Stimulated activated naive CD8-positive, alpha-beta T cell treated with anti-CD3 and anti-CD28 coated beads, Interleukin-15, Interleukin-2, amounts not matched to agents 100 ng/mL and 50 ng/mL, for 24 hours (primary cell): ENCODE measurements at regions not wholly inside any gene's neighbourhood (a gene's known extent, or its start where the extent isn't known, plus 50 kb on each side); places are given as distances from the start of the nearest gene placed in this dataset.
"Not testable (repeated sequence)": the region's sequence is repeated elsewhere in the genome, so short reads cannot be mapped to it uniquely, and the experiment has no call there.

Experiments
- H3K27ac Mint-ChIP-seq: one replicate; pipeline ENCODE4 v1.8.0; 2021; ENCODE audit warnings: mild to moderate bottlenecking, mixed read lengths
- H3K27me3 Mint-ChIP-seq: one replicate; pipeline ENCODE4 v1.8.0; 2021; ENCODE audit warnings: mixed read lengths
- H3K36me3 Mint-ChIP-seq: one replicate; pipeline ENCODE4 v1.8.0; 2021; ENCODE audit warnings: low read depth, mixed read lengths
- H3K4me1 Mint-ChIP-seq: one replicate; pipeline ENCODE4 v1.8.0; 2021; ENCODE audit warnings: low read depth, mixed read lengths
- H3K4me3 Mint-ChIP-seq: one replicate; pipeline ENCODE4 v1.8.0; 2021; ENCODE audit warnings: mild to moderate bottlenecking, mixed read lengths
- H3K9me3 Mint-ChIP-seq: one replicate; pipeline ENCODE4 v1.8.0; 2021; ENCODE audit warnings: mixed read lengths

- peaks cover 6% of the 10 kb centered on the region for H3K27me3 Mint-ChIP-seq
- H3K4me3 Mint-ChIP-seq: no peak overlapping the region
- H3K4me1 Mint-ChIP-seq: peaks cover 59% of the 10 kb centered on the region
- no peaks in the 10 kb centered on the region for H3K9me3 Mint-ChIP-seq
- peak overlapping the region; percentile 81 for H3K27ac Mint-ChIP-seq
- no peaks in the 10 kb centered on the region for H3K36me3 Mint-ChIP-seq
Measured at GRCh38 chr21:39003982-39004633, 179.1 kb downstream of the PSMG1 start.

- Mint-ChIP-seq H3K4me1 (peaks cover 64% of the 10 kb centered on the region), H3K27me3 (peaks cover 15% of the 10 kb centered on the region), H3K9me3 (no peaks in the 10 kb centered on the region), H3K27ac (peak overlapping the region; percentile 39), H3K36me3 (no peaks in the 10 kb centered on the region), H3K4me3 (no peak overlapping the region)
Measured at GRCh38 chr21:39001341-39001740, 181.9 kb downstream of the PSMG1 start.

GRCh38 chr21:39000496-39000895, 182.8 kb downstream of the PSMG1 start:
- H3K9me3 Mint-ChIP-seq: no peaks in the 10 kb centered on the region
- no peak overlapping the region for H3K4me3 Mint-ChIP-seq
- H3K36me3 Mint-ChIP-seq: no peaks in the 10 kb centered on the region
- H3K27me3 Mint-ChIP-seq: peaks cover 15% of the 10 kb centered on the region
- peaks cover 58% of the 10 kb centered on the region for H3K4me1 Mint-ChIP-seq
- peak overlapping the region; percentile 46 for H3K27ac Mint-ChIP-seq

- peaks cover 15% of the 10 kb centered on the region for H3K27me3 Mint-ChIP-seq
- H3K4me3 Mint-ChIP-seq: no peak overlapping the region
Measured at GRCh38 chr21:38999161-38999560, 184.1 kb downstream of the PSMG1 start.

DNA sequence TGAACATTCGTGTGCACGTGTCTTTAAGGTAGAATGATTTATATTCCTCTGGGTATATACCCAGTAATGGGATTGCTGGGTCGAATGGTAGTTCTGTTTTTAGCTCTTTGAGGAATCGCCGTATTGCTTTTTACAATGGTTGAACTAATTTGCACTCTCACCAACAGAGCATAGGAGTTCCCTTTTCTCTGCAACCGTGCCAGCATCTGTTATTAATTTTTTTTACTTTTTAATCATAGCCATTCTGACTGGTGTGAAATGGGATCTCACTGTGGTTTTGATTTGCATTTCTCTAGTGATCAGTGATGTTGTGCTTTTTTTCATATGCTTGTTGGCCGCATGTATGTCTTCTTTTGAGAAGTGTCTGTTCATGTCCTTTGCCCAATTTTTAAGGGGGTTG, 185.0 kb downstream of the PSMG1 start:
- Mint-ChIP-seq H3K4me1 (peaks cover 37% of the 10 kb centered on the region), H3K27me3 (peaks cover 15% of the 10 kb centered on the region)
- H3K4me3 Mint-ChIP-seq, H3K36me3 Mint-ChIP-seq, H3K9me3 Mint-ChIP-seq, H3K27ac Mint-ChIP-seq: not testable (repeated sequence)

More at GRCh38 chr21:38999161-38999560, 184.1 kb downstream of the PSMG1 start:
- H3K27ac Mint-ChIP-seq: peak overlapping the region; percentile 26
- no peaks in the 10 kb centered on the region for H3K9me3 Mint-ChIP-seq
- no peaks in the 10 kb centered on the region for H3K36me3 Mint-ChIP-seq
- peaks cover 46% of the 10 kb centered on the region for H3K4me1 Mint-ChIP-seq

- Mint-ChIP-seq H3K4me1 (peaks cover 34% of the 10 kb centered on the region), H3K27me3 (peaks cover 15% of the 10 kb centered on the region)
- H3K36me3 Mint-ChIP-seq, H3K9me3 Mint-ChIP-seq, H3K27ac Mint-ChIP-seq, H3K4me3 Mint-ChIP-seq: not testable (repeated sequence)
Measured at GRCh38 chr21:38997843-38998175, 185.4 kb downstream of the PSMG1 start.

DNA sequence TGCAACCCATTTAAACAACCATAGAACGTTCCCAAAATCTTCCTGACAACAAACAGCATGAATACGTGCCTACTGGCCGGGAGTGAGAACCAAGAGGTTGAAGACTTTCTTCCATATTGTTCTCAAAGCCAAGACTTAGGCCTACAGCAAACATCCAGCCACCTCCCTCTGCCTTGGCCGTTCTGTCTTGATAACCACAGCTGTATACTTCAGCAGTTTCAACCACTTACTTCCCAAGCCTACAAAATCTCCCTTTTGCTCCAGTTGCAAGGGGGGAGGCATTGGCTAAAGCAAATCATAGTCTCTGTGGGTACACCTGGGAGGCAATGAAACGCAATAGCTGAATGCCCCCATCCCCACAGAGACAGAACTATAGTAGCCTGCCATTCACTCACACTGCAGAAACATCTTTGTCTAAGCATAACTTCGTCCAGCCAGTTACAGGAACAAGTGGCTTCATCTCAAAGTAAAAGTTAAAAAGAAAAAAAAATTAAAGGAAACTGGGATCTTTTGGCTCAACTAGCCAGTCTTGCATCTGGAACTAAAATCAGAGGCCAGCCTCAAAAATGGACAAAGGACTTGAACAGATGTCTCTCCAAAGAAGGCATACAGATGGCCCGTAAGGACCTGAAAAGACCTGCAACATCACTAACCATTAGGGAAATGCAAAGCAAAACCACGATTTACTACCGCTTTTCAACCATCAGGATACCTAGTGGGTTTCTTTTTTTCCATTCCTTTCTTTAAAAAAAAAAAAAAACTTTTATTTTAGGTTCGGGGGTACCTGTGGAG, 186.0 kb downstream of the PSMG1 start:
- no peaks in the 10 kb centered on the region for H3K36me3 Mint-ChIP-seq

GRCh38 chr21:38996355-38996754, 186.9 kb downstream of the PSMG1 start:
- peaks cover 15% of the 10 kb centered on the region for H3K27me3 Mint-ChIP-seq
- H3K9me3 Mint-ChIP-seq: no peaks in the 10 kb centered on the region
- H3K4me1 Mint-ChIP-seq: peaks cover 28% of the 10 kb centered on the region
- H3K4me3 Mint-ChIP-seq: no peak overlapping the region
- no peak overlapping the region for H3K27ac Mint-ChIP-seq
- H3K36me3 Mint-ChIP-seq: no peaks in the 10 kb centered on the region

More for the DNA sequence above, 186.0 kb downstream of the PSMG1 start:
- no peak overlapping the region for H3K27ac Mint-ChIP-seq
- peaks cover 15% of the 10 kb centered on the region for H3K27me3 Mint-ChIP-seq
- H3K9me3 Mint-ChIP-seq: no peaks in the 10 kb centered on the region
- H3K4me1 Mint-ChIP-seq: peaks cover 32% of the 10 kb centered on the region
- no peak overlapping the region for H3K4me3 Mint-ChIP-seq

DNA sequence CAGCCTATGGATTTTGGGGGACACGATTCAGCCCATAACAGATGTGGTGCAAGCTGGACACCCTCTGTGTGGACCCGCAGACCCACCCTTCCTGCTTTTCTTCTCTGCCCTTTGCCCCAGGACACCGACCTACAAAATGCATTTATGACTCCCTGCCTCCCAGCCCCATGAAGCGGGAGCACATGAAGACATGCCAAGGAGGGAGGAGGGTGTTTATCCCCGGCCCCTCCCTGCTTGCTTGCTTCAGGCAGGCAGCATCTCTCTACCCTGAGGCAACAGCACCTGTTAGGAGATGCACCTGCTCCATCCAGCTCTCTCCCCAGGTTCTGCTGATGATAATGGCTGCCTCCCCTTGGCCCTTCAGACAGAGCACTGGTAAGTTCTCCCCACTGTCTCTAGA, 187.5 kb downstream of the PSMG1 start:
- Mint-ChIP-seq H3K4me3 (no peak overlapping the region), H3K9me3 (no peaks in the 10 kb centered on the region), H3K4me1 (peaks cover 23% of the 10 kb centered on the region), H3K36me3 (no peaks in the 10 kb centered on the region), H3K27me3 (peaks cover 15% of the 10 kb centered on the region), H3K27ac (no peak overlapping the region)

GRCh38 chr21:38995071-38995669, 188.1 kb downstream of the PSMG1 start:
- Mint-ChIP-seq H3K4me3 (no peak overlapping the region), H3K27me3 (peaks cover 15% of the 10 kb centered on the region), H3K27ac (no peak overlapping the region), H3K9me3 (no peaks in the 10 kb centered on the region), H3K36me3 (no peaks in the 10 kb centered on the region), H3K4me1 (peaks cover 18% of the 10 kb centered on the region)

DNA sequence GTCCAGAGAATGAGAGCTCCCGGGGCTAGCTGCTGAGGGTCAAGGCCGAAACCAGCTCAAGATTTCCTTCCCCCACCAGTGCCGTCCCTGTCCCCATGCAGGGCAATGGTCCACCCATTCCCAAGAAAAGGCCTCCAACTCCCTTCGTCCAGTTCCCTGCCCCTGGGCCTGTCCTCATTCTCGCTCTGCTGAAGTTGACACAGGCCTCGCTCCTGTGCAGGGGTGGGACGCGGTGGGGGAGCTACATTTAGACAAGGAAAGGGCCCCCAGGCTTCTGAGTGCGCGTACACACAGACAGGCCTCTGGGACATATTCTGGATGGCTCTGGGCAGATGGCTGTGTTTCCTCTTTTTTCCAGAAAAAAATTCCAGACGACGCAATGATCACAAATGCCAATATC, 188.3 kb downstream of the ETS2 start:
- Mint-ChIP-seq H3K4me1 (peaks cover 6% of the 10 kb centered on the region), H3K27ac (no peak overlapping the region), H3K27me3 (peaks cover 26% of the 10 kb centered on the region), H3K4me3 (no peak overlapping the region), H3K36me3 (no peaks in the 10 kb centered on the region), H3K9me3 (no peaks in the 10 kb centered on the region)

- H3K4me1 Mint-ChIP-seq: peaks cover 5% of the 10 kb centered on the region
- H3K36me3 Mint-ChIP-seq: no peaks in the 10 kb centered on the region
- no peak overlapping the region for H3K27ac Mint-ChIP-seq
- no peaks in the 10 kb centered on the region for H3K9me3 Mint-ChIP-seq
- H3K27me3 Mint-ChIP-seq: peaks cover 28% of the 10 kb centered on the region
- no peak overlapping the region for H3K4me3 Mint-ChIP-seq
Measured at GRCh38 chr21:38993561-38993960, 187.8 kb downstream of the ETS2 start.

DNA sequence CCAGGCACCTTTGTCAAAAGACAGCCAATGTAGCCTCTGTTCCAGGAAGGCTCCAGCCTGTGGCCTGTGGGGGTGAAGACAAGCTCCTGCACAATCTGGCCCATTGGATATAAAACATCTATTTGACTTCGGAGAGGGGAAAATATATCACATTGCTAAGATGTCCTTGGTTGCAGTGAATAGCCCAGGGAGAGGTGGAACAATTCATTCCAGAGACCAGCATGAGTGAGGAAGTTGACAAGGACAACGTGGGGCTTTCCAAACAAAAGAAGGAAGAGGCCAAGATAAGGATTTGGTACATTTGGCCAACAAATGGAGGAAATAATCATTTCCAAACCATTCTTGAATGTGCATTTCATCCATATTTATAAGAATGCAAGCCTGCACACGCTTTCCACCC, 187.0 kb downstream of the ETS2 start:
- H3K27ac Mint-ChIP-seq: no peak overlapping the region
- peaks cover 31% of the 10 kb centered on the region for H3K27me3 Mint-ChIP-seq
- no peaks in the 10 kb centered on the region for H3K36me3 Mint-ChIP-seq
- peaks cover under 1% of the 10 kb centered on the region for H3K4me1 Mint-ChIP-seq
- no peak overlapping the region for H3K4me3 Mint-ChIP-seq
- no peaks in the 10 kb centered on the region for H3K9me3 Mint-ChIP-seq

- Mint-ChIP-seq H3K9me3 (no peaks in the 10 kb centered on the region), H3K4me3 (no peak overlapping the region)
Measured at GRCh38 chr21:38990424-38990794, 184.7 kb downstream of the ETS2 start.

DNA sequence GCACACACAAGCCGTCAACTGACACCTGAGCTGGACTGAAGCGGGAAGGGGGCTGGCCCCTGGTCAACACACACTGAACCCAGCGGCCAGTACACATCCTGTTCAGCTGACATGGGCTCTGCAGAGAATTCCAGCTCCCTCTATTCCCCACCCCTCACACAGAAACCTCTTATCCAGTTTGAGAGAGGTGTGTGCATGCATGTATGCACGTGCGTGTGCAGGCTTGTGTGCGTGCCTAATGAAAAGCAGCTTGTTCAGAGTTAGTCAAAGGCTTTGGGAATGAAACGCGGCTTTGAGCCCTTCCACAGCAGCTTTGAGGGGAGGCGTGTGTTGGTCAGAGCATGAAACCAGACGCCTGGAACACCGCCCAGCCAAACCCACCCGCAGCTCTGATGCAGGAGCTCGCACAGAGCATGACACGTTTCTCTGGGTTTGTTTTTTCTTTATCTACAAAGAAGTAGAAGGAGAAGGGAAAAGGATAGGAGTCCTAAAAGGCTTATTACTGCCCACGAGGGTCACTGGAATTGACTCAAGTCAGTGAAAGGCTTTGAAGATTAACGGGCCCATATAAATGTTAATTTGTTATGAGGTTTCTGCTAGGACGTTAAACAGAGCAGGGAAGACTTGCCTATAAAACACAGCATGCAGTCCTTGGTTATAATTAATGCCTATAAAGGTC, 184.2 kb downstream of the ETS2 start:
- Mint-ChIP-seq H3K27ac (no peak overlapping the region), H3K27me3 (peaks cover 39% of the 10 kb centered on the region), H3K4me3 (no peak overlapping the region), H3K36me3 (no peaks in the 10 kb centered on the region), H3K4me1 (peaks cover 14% of the 10 kb centered on the region), H3K9me3 (no peaks in the 10 kb centered on the region)

More at GRCh38 chr21:38990424-38990794, 184.7 kb downstream of the ETS2 start:
- H3K27ac Mint-ChIP-seq: no peak overlapping the region
- H3K27me3 Mint-ChIP-seq: peaks cover 35% of the 10 kb centered on the region
- no peaks in the 10 kb centered on the region for H3K36me3 Mint-ChIP-seq
- H3K4me1 Mint-ChIP-seq: peaks cover 9% of the 10 kb centered on the region
